Fibroblast of lung (primary cell): ENCODE measurements at regions not wholly inside any gene's neighbourhood (a gene's known extent, or its start where the extent isn't known, plus 50 kb on each side); places are given as distances from the start of the nearest gene placed in this dataset.

Source experiments
- EZH2 ChIP-seq: IDR thresholded peaks from 2 replicates; pipeline ENCODE4 v1.5.1; 2012; ENCODE audit warnings: low read length, control low read depth, mild to moderate bottlenecking; ENCODE audit errors: missing control alignments
- TF ChIP-seq, protein P1 (sequence below), 2 donors: IDR thresholded peaks in 1 of 2; conservative IDR thresholded peaks in 1 of 2; 1 replicate in 1 of 2; 2 replicates in 1 of 2; pipeline ENCODE4 v1.5.1; 2011 to 2012; ENCODE audit warnings: low read length in 2 of 2, control low read depth in 1 of 2, inconsistent platforms in 1 of 2, low read depth in 1 of 2, mild to moderate bottlenecking in 1 of 2

DNA sequence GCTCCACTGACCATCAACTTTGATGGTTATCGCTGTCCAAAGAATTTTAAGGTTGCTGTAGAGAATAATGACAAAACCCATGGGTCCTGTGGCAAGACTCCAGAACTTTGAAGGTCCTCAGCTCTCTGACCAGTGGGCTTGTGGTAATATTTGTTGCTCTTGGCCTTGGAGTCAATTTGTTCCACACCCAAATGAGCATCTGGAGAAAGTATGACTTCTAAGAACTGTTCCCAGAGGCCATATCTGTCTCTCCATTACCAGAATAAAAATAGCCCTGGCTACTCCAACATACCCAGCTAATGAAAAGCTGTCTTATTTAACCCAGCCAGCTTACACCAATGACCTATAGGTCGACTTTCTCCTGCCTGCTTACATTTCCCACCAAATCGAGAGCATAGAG lies 466.4 kb downstream of the MEIS1 start:
- TF ChIP-seq, protein P1, sequence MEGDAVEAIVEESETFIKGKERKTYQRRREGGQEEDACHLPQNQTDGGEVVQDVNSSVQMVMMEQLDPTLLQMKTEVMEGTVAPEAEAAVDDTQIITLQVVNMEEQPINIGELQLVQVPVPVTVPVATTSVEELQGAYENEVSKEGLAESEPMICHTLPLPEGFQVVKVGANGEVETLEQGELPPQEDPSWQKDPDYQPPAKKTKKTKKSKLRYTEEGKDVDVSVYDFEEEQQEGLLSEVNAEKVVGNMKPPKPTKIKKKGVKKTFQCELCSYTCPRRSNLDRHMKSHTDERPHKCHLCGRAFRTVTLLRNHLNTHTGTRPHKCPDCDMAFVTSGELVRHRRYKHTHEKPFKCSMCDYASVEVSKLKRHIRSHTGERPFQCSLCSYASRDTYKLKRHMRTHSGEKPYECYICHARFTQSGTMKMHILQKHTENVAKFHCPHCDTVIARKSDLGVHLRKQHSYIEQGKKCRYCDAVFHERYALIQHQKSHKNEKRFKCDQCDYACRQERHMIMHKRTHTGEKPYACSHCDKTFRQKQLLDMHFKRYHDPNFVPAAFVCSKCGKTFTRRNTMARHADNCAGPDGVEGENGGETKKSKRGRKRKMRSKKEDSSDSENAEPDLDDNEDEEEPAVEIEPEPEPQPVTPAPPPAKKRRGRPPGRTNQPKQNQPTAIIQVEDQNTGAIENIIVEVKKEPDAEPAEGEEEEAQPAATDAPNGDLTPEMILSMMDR (conservative IDR thresholded peaks at IDR 0.05 in 1 of 2, IDR thresholded peaks at IDR 0.05 in 1 of 2; ENCODE audit: low read depth in 1 of 2, low read length in 2 of 2): no peak
- no peak for TF ChIP-seq EZH2
